Thyroid gland (tissue), 4 donors: ENCODE measurements at regions not wholly inside any gene's neighbourhood (a gene's known extent, or its start where the extent isn't known, plus 50 kb on each side); places are given as distances from the start of the nearest gene placed in this dataset.

ENCODE experiments used
- CTCF ChIP-seq, 6 experiments: fragments of 200-600 bp in 3 of 6; fragments of 450-650 bp in 3 of 6; sonication (generic) in 3 of 6; IDR thresholded peaks; one replicate each; pipeline ENCODE4 v1.5.1; 2016 to 2019; ENCODE audit warnings: antibody characterized with exemption in 6 of 6, mild to moderate bottlenecking in 2 of 6, inconsistent platforms in 1 of 6, moderate library complexity in 1 of 6
- POLR2A ChIP-seq, 2 donors: fragments of 450-650 bp; IDR thresholded peaks; one replicate each; pipeline ENCODE4 v1.6.1; 2017; ENCODE audit warnings: antibody characterized with exemption in 2 of 2, mild to moderate bottlenecking in 2 of 2, moderate library complexity in 1 of 2

- no peak for TF ChIP-seq CTCF (IDR thresholded peaks at IDR 0.05)
- TF ChIP-seq POLR2A (IDR thresholded peaks at IDR 0.05): no peak
Measured at GRCh38 chr3:69588170-69588569, 151.1 kb upstream of the MITF start.
